ENCODE measurements at regions not wholly inside any gene's neighbourhood (a gene's known extent, or its start where the extent isn't known, plus 50 kb on each side); places are given as distances from the start of the nearest gene placed in this dataset.

DNA sequence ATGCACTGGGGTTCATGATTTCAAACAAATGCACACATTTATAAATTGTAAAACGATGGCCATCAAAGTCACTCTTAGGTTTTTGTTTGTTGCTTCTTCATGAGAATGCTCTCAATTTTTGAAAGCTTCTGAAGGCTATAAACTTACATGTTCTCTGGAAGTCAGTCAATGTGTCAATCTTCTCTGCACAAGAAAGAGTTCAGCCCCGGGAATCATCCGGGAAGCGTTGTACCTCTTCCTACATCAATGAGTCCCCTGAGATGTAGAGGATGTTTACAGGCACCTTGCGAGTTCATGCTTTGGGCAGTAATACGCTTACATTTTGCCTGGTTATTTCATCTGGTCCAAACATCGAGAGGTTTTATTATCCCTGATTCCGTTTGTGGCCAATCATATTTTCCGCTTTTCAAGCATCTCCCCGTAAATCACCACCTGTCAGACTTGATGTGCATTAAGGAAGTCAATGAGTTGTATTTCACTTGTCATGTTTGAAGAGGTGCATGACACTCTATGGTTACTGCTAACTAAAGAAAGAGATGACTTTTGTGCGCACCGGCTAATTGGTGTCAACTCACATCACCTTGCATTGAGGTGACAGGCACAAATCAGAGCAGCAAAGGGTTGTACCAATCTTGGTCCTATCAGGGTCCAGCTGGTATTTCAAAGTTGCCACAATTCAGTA is 750.7 kb downstream of the SORCS3 start:
- Histone ChIP-seq H3K9me3 (ENCODE audit: insufficient read depth, low read length) (no peaks in the 10 kb centered on the region), H3K9ac (ENCODE audit: insufficient read length, low read depth) (no peak overlapping the region), H3K4me3 (ENCODE audit: insufficient read length, low read depth) (no peak overlapping the region), H3K27me3 (ENCODE audit: insufficient read depth, insufficient read length) (no peaks in the 10 kb centered on the region), H3K36me3 (ENCODE audit: insufficient read depth, insufficient read length, low read length) (no peaks in the 10 kb centered on the region), H3K4me1 (ENCODE audit: insufficient read depth, insufficient read length) (no peaks in the 10 kb centered on the region)
- DNase-seq (ENCODE audit: low read depth, low spot score) = no peak
- TF ChIP-seq ZNF274 (IDR thresholded peaks at IDR 0.05; ENCODE audit: low read depth, low read length) = no peak
- no peak for TF ChIP-seq SUZ12 (IDR thresholded peaks at IDR 0.05; ENCODE audit: extremely low read depth, insufficient read depth, insufficient read length)
- no peak for TF ChIP-seq YY1 (IDR thresholded peaks at IDR 0.05; ENCODE audit: insufficient read depth, insufficient read length)

GRCh38 chr10:105387971-105388370 is 746.9 kb downstream of the SORCS3 start:
- no peak for DNase-seq (ENCODE audit: low read depth, low spot score)
- Histone ChIP-seq H3K9me3 (ENCODE audit: insufficient read depth, low read length) (peaks cover 8% of the 10 kb centered on the region), H3K4me3 (ENCODE audit: insufficient read length, low read depth) (no peak overlapping the region), H3K27me3 (ENCODE audit: insufficient read depth, insufficient read length) (no peaks in the 10 kb centered on the region), H3K9ac (ENCODE audit: insufficient read length, low read depth) (no peak overlapping the region), H3K4me1 (ENCODE audit: insufficient read depth, insufficient read length) (no peaks in the 10 kb centered on the region), H3K36me3 (ENCODE audit: insufficient read depth, insufficient read length, low read length) (no peaks in the 10 kb centered on the region)
- no peak for TF ChIP-seq YY1 (IDR thresholded peaks at IDR 0.05; ENCODE audit: insufficient read depth, insufficient read length)
- no peak for TF ChIP-seq ZNF274 (IDR thresholded peaks at IDR 0.05; ENCODE audit: low read depth, low read length)
- TF ChIP-seq SUZ12 (IDR thresholded peaks at IDR 0.05; ENCODE audit: extremely low read depth, insufficient read depth, insufficient read length) = no peak

- DNase-seq (ENCODE audit: low read depth, low spot score) = no peak
- Histone ChIP-seq H3K4me3 (ENCODE audit: insufficient read length, low read depth) (no peak overlapping the region), H3K9me3 (ENCODE audit: insufficient read depth, low read length) (peaks cover 8% of the 10 kb centered on the region), H3K36me3 (ENCODE audit: insufficient read depth, insufficient read length, low read length) (no peaks in the 10 kb centered on the region), H3K27me3 (ENCODE audit: insufficient read depth, insufficient read length) (no peaks in the 10 kb centered on the region), H3K4me1 (ENCODE audit: insufficient read depth, insufficient read length) (no peaks in the 10 kb centered on the region), H3K9ac (ENCODE audit: insufficient read length, low read depth) (no peak overlapping the region)
- TF ChIP-seq YY1 (IDR thresholded peaks at IDR 0.05; ENCODE audit: insufficient read depth, insufficient read length) (no peak), ZNF274 (IDR thresholded peaks at IDR 0.05; ENCODE audit: low read depth, low read length) (no peak), SUZ12 (IDR thresholded peaks at IDR 0.05; ENCODE audit: extremely low read depth, insufficient read depth, insufficient read length) (no peak)
Observed at GRCh38 chr10:105383978-105384377, 742.9 kb downstream of the SORCS3 start.

DNA sequence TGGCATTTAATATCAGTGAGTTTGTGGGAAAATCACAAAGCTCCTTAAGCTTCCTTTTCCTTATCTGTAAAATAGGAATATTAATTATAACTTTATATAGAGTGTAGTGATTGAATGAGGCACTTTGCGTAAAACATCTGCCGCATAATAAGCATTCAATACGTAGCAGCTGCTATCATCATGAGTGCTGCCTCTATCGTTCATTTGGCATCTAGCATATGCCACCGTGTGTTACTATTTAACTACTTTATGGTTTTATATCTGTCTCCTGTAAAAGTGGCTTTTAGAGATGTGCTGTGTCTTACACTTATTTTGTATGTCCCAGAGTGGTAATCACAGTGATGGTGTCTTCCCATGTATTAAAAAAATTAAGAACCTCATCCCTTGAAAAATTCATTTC is 729.6 kb downstream of the SORCS3 start:
- no peak for TF ChIP-seq ZNF274 (IDR thresholded peaks at IDR 0.05; ENCODE audit: low read depth, low read length)
- no peak overlapping the region for H3K9ac ChIP-seq (ENCODE audit: insufficient read length, low read depth)
- H3K4me1 ChIP-seq (ENCODE audit: insufficient read depth, insufficient read length) = no peaks in the 10 kb centered on the region
- no peaks in the 10 kb centered on the region for H3K27me3 ChIP-seq (ENCODE audit: insufficient read depth, insufficient read length)
- no peaks in the 10 kb centered on the region for H3K9me3 ChIP-seq (ENCODE audit: insufficient read depth, low read length)
- H3K4me3 ChIP-seq (ENCODE audit: insufficient read length, low read depth) = no peak overlapping the region
- DNase-seq (ENCODE audit: low read depth, low spot score) = no peak
- H3K36me3 ChIP-seq (ENCODE audit: insufficient read depth, insufficient read length, low read length) = no peaks in the 10 kb centered on the region

GRCh38 chr10:105359708-105360107 is 718.6 kb downstream of the SORCS3 start:
- Histone ChIP-seq H3K9ac (ENCODE audit: insufficient read length, low read depth) (no peak overlapping the region), H3K36me3 (ENCODE audit: insufficient read depth, insufficient read length, low read length) (no peaks in the 10 kb centered on the region), H3K4me3 (ENCODE audit: insufficient read length, low read depth) (no peak overlapping the region), H3K4me1 (ENCODE audit: insufficient read depth, insufficient read length) (no peaks in the 10 kb centered on the region), H3K27me3 (ENCODE audit: insufficient read depth, insufficient read length) (no peaks in the 10 kb centered on the region), H3K9me3 (ENCODE audit: insufficient read depth, low read length) (no peaks in the 10 kb centered on the region)
- TF ChIP-seq SUZ12 (IDR thresholded peaks at IDR 0.05; ENCODE audit: extremely low read depth, insufficient read depth, insufficient read length) = no peak
- TF ChIP-seq ZNF274 (IDR thresholded peaks at IDR 0.05; ENCODE audit: low read depth, low read length) = no peak
- no peak for DNase-seq (ENCODE audit: low read depth, low spot score)

- H3K36me3 ChIP-seq (ENCODE audit: insufficient read depth, insufficient read length, low read length) = no peaks in the 10 kb centered on the region
- H3K4me3 ChIP-seq (ENCODE audit: insufficient read length, low read depth) = no peak overlapping the region
- no peak for TF ChIP-seq YY1 (IDR thresholded peaks at IDR 0.05; ENCODE audit: insufficient read depth, insufficient read length)
- no peak overlapping the region for H3K9ac ChIP-seq (ENCODE audit: insufficient read length, low read depth)
- no peaks in the 10 kb centered on the region for H3K4me1 ChIP-seq (ENCODE audit: insufficient read depth, insufficient read length)
- H3K9me3 ChIP-seq (ENCODE audit: insufficient read depth, low read length) = no peaks in the 10 kb centered on the region
- no peaks in the 10 kb centered on the region for H3K27me3 ChIP-seq (ENCODE audit: insufficient read depth, insufficient read length)
- DNase-seq (ENCODE audit: low read depth, low spot score) = no peak
Observed at GRCh38 chr10:105358911-105359310, 717.8 kb downstream of the SORCS3 start.

GRCh38 chr10:105356626-105357025 is 715.5 kb downstream of the SORCS3 start:
- Histone ChIP-seq H3K9me3 (ENCODE audit: insufficient read depth, low read length) (no peaks in the 10 kb centered on the region), H3K4me3 (ENCODE audit: insufficient read length, low read depth) (no peak overlapping the region), H3K36me3 (ENCODE audit: insufficient read depth, insufficient read length, low read length) (no peaks in the 10 kb centered on the region), H3K27me3 (ENCODE audit: insufficient read depth, insufficient read length) (no peaks in the 10 kb centered on the region), H3K4me1 (ENCODE audit: insufficient read depth, insufficient read length) (no peaks in the 10 kb centered on the region), H3K9ac (ENCODE audit: insufficient read length, low read depth) (no peak overlapping the region)
- DNase-seq (ENCODE audit: low read depth, low spot score) = no peak
- TF ChIP-seq SUZ12 (IDR thresholded peaks at IDR 0.05; ENCODE audit: extremely low read depth, insufficient read depth, insufficient read length) (no peak), YY1 (IDR thresholded peaks at IDR 0.05; ENCODE audit: insufficient read depth, insufficient read length) (no peak), ZNF274 (IDR thresholded peaks at IDR 0.05; ENCODE audit: low read depth, low read length) (no peak)

GRCh38 chr10:105354010-105354409 is 712.9 kb downstream of the SORCS3 start:
- Histone ChIP-seq H3K9ac (ENCODE audit: insufficient read length, low read depth) (no peak overlapping the region), H3K4me3 (ENCODE audit: insufficient read length, low read depth) (no peak overlapping the region), H3K9me3 (ENCODE audit: insufficient read depth, low read length) (no peaks in the 10 kb centered on the region), H3K4me1 (ENCODE audit: insufficient read depth, insufficient read length) (no peaks in the 10 kb centered on the region), H3K36me3 (ENCODE audit: insufficient read depth, insufficient read length, low read length) (no peaks in the 10 kb centered on the region), H3K27me3 (ENCODE audit: insufficient read depth, insufficient read length) (no peaks in the 10 kb centered on the region)
- TF ChIP-seq YY1 (IDR thresholded peaks at IDR 0.05; ENCODE audit: insufficient read depth, insufficient read length) (no peak), SUZ12 (IDR thresholded peaks at IDR 0.05; ENCODE audit: extremely low read depth, insufficient read depth, insufficient read length) (no peak), ZNF274 (IDR thresholded peaks at IDR 0.05; ENCODE audit: low read depth, low read length) (no peak)
- no peak for DNase-seq (ENCODE audit: low read depth, low spot score)

Data from NT2/D1 (cell line).